Ishikawa (cell line): ENCODE measurements at regions not wholly inside any gene's neighbourhood (a gene's known extent, or its start where the extent isn't known, plus 50 kb on each side); places are given as distances from the start of the nearest gene placed in this dataset.

Experiments
- EP300 ChIP-seq: IDR thresholded peaks from 2 replicates; pipeline ENCODE4 v1.6.1; 2012; ENCODE audit warnings: borderline replicate concordance
- REST ChIP-seq: IDR thresholded peaks from 2 replicates; pipeline ENCODE4 v1.6.1; 2012; ENCODE audit warnings: low read depth, mild to moderate bottlenecking

DNA sequence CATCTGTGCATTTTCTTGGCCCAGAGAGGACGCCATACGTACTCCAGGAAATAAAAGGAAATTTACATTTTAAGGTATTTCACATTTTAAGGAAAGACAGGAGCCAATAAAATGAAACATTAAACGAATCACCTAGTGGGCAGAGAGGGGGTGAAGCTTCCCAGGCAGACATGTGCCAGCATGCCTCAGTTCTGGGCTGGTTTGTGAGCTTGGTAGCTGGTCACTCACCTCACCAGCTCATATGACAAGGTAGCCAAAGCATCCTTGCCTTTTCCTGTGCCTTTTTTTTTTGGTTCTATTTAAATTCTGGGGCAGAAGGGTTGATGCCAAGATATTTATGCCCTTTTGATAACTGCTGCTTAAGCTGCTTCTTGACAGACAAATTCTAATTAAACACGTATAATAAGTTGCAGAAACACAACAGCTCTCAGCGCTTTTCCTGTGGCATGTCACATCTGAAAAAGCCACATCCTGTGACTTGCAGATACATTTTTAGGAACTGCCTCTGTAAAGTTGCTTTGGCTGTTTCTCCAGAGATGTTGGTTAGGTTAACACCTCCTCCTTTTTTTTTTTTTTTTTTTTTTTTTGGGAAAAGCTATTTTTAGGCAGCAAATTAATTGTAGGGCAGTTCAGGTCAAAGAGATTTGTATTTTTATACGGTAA is 218.6 kb downstream of the PDCD6IP start:
- TF ChIP-seq REST, result no peak
- TF ChIP-seq EP300, result no peak
